HEK293 (cell line): ENCODE measurements at regions not wholly inside any gene's neighbourhood (a gene's known extent, or its start where the extent isn't known, plus 50 kb on each side); places are given as distances from the start of the nearest gene placed in this dataset.

Experiments
- CTCF ChIA-PET: fragments of 350-600 bp; formaldehyde crosslinking; extraction: SDS; loops from one replicate; lab custom pipeline; 2021; ENCODE audit warnings: antibody characterized with exemption; lab: Yijun Ruan, JAX
- POLR2A ChIA-PET: fragments of 300-600 bp; formaldehyde crosslinking; extraction: SDS; loops from one replicate; lab custom pipeline; 2020; ENCODE audit warnings: antibody characterized with exemption, inconsistent platforms; lab: Yijun Ruan, JAX
- H3K27ac ChIP-seq: fragments of 200-500 bp; sonication (Bioruptor generic); 2 replicates; pipeline ENCODE4 v1.5.1; 2014; ENCODE audit warnings: low read depth, low read length, control low read depth, inconsistent platforms; ENCODE audit errors: extremely low read depth
- H3K36me3 ChIP-seq, 2 experiments: fragments of 200-500 bp in 1 of 2; sonication (Bioruptor generic) in 1 of 2; 1 replicate in 1 of 2; 2 replicates in 1 of 2; pipeline ENCODE4 v1.5.1; 2014 to 2017; ENCODE audit warnings: inconsistent platforms in 2 of 2, low read length in 2 of 2; ENCODE audit not compliant: control insufficient read depth in 2 of 2, insufficient read depth in 1 of 2
- H3K4me1 ChIP-seq: fragments of 200-500 bp; sonication (Bioruptor generic); 2 replicates; pipeline ENCODE4 v1.5.1; 2014; ENCODE audit warnings: mild to moderate bottlenecking, low read length, inconsistent platforms; ENCODE audit not compliant: control insufficient read depth, insufficient read depth
- H3K4me3 ChIP-seq: 2 replicates; pipeline ENCODE4 v1.5.1; 2011; ENCODE audit warnings: low read depth, mild to moderate bottlenecking, control low read depth, low read length, moderate library complexity
- H3K9me3 ChIP-seq: fragments of 200-500 bp; sonication (Bioruptor generic); 2 replicates; pipeline ENCODE4 v1.5.1; 2014; ENCODE audit warnings: low read depth, low read length, inconsistent platforms; ENCODE audit not compliant: control insufficient read depth, insufficient read depth
- CTCF ChIP-seq: fragments of 450-650 bp; formaldehyde crosslinking; IDR thresholded peaks from 2 replicates; pipeline ENCODE4 v1.5.1; 2016; ENCODE audit warnings: missing biosample characterization, missing genetic modification characterization
- GLIS1 ChIP-seq: fragments of 450-650 bp; formaldehyde crosslinking; IDR thresholded peaks from 2 replicates; pipeline ENCODE4 v1.5.1; 2016; ENCODE audit warnings: missing biosample characterization, missing genetic modification characterization
- OSR2 ChIP-seq: fragments of 450-650 bp; formaldehyde crosslinking; IDR thresholded peaks from 2 replicates; pipeline ENCODE4 v1.5.1; 2016; ENCODE audit warnings: missing biosample characterization, missing genetic modification characterization
- SP7 ChIP-seq: fragments of 450-650 bp; formaldehyde crosslinking; IDR thresholded peaks from 2 replicates; pipeline ENCODE4 v1.5.1; 2016; ENCODE audit warnings: missing biosample characterization, missing genetic modification characterization
- ZBTB44 ChIP-seq: fragments of 450-650 bp; IDR thresholded peaks from 2 replicates; pipeline ENCODE4 v1.5.1; 2018; ENCODE audit warnings: missing biosample characterization, mild to moderate bottlenecking, missing genetic modification characterization
- ZNF138 ChIP-seq: fragments of 450-650 bp; formaldehyde crosslinking; IDR thresholded peaks from 2 replicates; pipeline ENCODE4 v1.5.1; 2016; ENCODE audit warnings: missing biosample characterization, missing genetic modification characterization, borderline replicate concordance
- ZNF174 ChIP-seq: fragments of 450-650 bp; formaldehyde crosslinking; IDR thresholded peaks from 2 replicates; pipeline ENCODE4 v1.5.0; 2017; ENCODE audit warnings: missing biosample characterization, mild to moderate bottlenecking, missing genetic modification characterization
- ZNF580 ChIP-seq: fragments of 450-650 bp; formaldehyde crosslinking; IDR thresholded peaks from 2 replicates; pipeline ENCODE4 v1.5.1; 2016; ENCODE audit warnings: missing biosample characterization, missing genetic modification characterization
- ZNF600 ChIP-seq: fragments of 450-650 bp; formaldehyde crosslinking; IDR thresholded peaks from 2 replicates; pipeline ENCODE4 v1.5.1; 2016; ENCODE audit warnings: missing biosample characterization, missing genetic modification characterization
- ZNF626 ChIP-seq: fragments of 450-650 bp; sonication (Bioruptor Pico); formaldehyde crosslinking; IDR thresholded peaks from 2 replicates; pipeline ENCODE4 v1.5.1; 2018; ENCODE audit warnings: missing biosample characterization, missing genetic modification characterization, inconsistent platforms
- ZNF639 ChIP-seq: fragments of 450-650 bp; formaldehyde crosslinking; IDR thresholded peaks from 2 replicates; pipeline ENCODE4 v1.5.1; 2016; ENCODE audit warnings: missing biosample characterization, missing genetic modification characterization
- ZNF701 ChIP-seq: fragments of 450-650 bp; formaldehyde crosslinking; IDR thresholded peaks from 2 replicates; pipeline ENCODE4 v1.5.1; 2016; ENCODE audit warnings: missing biosample characterization, missing genetic modification characterization
- ZNF747 ChIP-seq: fragments of 450-650 bp; formaldehyde crosslinking; IDR thresholded peaks from 2 replicates; pipeline ENCODE4 v1.5.1; 2016; ENCODE audit warnings: missing biosample characterization, missing genetic modification characterization
- TF ChIP-seq, protein P1 (sequence below): fragments of 450-650 bp; formaldehyde crosslinking; conservative IDR thresholded peaks from 2 replicates; pipeline ENCODE4 v1.5.1; 2016; ENCODE audit warnings: low read depth, missing biosample characterization, missing genetic modification characterization
- TF ChIP-seq, protein P2 (sequence below): fragments of 450-650 bp; IDR thresholded peaks from 2 replicates; pipeline ENCODE4 v1.5.1; 2018; ENCODE audit warnings: missing biosample characterization, missing genetic modification characterization
- TF ChIP-seq, protein P3 (sequence below): IDR thresholded peaks from 2 replicates; pipeline ENCODE4 v1.6.1; 2011; ENCODE audit warnings: mild to moderate bottlenecking, low read depth, low read length, borderline replicate concordance
- TF ChIP-seq, protein P4 (sequence below): fragments of 450-650 bp; formaldehyde crosslinking; IDR thresholded peaks from 2 replicates; pipeline ENCODE4 v1.5.1; 2016; ENCODE audit warnings: missing biosample characterization, missing genetic modification characterization

- TF ChIP-seq CTCF (tag by site-specific recombination) = no peak
- TF ChIP-seq ZNF626 (tag by site-specific recombination) = no peak
- TF ChIP-seq ZNF639 (tag by site-specific recombination) = no peak
- TF ChIP-seq ZNF747 (tag by site-specific recombination) = no peak
Measured at GRCh38 chr4:24405926-24406325, 178.4 kb downstream of the DHX15 start (continued).

DNA sequence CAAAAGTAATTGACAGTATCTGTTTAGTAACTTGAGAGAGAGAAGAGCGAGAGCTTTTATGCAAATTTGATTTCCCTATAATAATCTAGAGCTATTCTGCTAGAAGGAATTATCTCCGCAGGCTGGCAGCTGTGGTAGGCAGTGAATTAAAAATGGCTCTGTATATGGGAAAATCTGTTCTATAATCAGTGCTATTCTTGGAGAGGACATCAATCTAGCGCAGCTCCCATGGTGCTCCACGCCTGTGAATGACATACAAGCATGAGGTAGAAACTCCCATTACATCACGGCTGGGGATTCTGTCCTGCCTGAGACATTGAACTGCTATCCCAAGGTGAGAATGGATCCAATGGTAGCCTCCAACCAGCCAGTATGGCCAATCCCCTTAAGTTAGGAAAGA is 179.0 kb downstream of the DHX15 start:
- no peaks in the 10 kb centered on the region for H3K36me3 ChIP-seq
- no peak overlapping the region for H3K4me3 ChIP-seq
- H3K27ac ChIP-seq = no peak overlapping the region
- no peaks in the 10 kb centered on the region for H3K4me1 ChIP-seq
- CTCF ChIA-PET = interaction anchor here (0.6 kb wide), 1 partner anchor 1936 kb away, joined by 3 read pairs; no protein-coding TSS in a partner anchor
- no peaks in the 10 kb centered on the region for H3K9me3 ChIP-seq
- TF ChIP-seq SP7 = no peak
- no peak for TF ChIP-seq ZNF580 (tag by site-specific recombination)
- TF ChIP-seq, protein P1, sequence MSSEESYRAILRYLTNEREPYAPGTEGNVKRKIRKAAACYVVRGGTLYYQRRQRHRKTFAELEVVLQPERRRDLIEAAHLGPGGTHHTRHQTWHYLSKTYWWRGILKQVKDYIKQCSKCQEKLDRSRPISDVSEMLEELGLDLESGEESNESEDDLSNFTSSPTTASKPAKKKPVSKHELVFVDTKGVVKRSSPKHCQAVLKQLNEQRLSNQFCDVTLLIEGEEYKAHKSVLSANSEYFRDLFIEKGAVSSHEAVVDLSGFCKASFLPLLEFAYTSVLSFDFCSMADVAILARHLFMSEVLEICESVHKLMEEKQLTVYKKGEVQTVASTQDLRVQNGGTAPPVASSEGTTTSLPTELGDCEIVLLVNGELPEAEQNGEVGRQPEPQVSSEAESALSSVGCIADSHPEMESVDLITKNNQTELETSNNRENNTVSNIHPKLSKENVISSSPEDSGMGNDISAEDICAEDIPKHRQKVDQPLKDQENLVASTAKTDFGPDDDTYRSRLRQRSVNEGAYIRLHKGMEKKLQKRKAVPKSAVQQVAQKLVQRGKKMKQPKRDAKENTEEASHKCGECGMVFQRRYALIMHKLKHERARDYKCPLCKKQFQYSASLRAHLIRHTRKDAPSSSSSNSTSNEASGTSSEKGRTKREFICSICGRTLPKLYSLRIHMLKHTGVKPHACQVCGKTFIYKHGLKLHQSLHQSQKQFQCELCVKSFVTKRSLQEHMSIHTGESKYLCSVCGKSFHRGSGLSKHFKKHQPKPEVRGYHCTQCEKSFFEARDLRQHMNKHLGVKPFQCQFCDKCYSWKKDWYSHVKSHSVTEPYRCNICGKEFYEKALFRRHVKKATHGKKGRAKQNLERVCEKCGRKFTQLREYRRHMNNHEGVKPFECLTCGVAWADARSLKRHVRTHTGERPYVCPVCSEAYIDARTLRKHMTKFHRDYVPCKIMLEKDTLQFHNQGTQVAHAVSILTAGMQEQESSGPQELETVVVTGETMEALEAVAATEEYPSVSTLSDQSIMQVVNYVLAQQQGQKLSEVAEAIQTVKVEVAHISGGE (tag by site-specific recombination) = no peak
- no peak for TF ChIP-seq OSR2 (tag by site-specific recombination)
- TF ChIP-seq, protein P2, sequence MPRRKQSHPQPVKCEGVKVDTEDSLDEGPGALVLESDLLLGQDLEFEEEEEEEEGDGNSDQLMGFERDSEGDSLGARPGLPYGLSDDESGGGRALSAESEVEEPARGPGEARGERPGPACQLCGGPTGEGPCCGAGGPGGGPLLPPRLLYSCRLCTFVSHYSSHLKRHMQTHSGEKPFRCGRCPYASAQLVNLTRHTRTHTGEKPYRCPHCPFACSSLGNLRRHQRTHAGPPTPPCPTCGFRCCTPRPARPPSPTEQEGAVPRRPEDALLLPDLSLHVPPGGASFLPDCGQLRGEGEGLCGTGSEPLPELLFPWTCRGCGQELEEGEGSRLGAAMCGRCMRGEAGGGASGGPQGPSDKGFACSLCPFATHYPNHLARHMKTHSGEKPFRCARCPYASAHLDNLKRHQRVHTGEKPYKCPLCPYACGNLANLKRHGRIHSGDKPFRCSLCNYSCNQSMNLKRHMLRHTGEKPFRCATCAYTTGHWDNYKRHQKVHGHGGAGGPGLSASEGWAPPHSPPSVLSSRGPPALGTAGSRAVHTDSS (tag by site-specific recombination) = no peak
- no peak for TF ChIP-seq ZNF138 (tag by site-specific recombination)
- TF ChIP-seq, protein P3, sequence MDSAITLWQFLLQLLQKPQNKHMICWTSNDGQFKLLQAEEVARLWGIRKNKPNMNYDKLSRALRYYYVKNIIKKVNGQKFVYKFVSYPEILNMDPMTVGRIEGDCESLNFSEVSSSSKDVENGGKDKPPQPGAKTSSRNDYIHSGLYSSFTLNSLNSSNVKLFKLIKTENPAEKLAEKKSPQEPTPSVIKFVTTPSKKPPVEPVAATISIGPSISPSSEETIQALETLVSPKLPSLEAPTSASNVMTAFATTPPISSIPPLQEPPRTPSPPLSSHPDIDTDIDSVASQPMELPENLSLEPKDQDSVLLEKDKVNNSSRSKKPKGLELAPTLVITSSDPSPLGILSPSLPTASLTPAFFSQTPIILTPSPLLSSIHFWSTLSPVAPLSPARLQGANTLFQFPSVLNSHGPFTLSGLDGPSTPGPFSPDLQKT = no peak
- TF ChIP-seq ZNF174 (tag by site-specific recombination) = no peak
- POLR2A ChIA-PET = no interaction called here

DNA sequence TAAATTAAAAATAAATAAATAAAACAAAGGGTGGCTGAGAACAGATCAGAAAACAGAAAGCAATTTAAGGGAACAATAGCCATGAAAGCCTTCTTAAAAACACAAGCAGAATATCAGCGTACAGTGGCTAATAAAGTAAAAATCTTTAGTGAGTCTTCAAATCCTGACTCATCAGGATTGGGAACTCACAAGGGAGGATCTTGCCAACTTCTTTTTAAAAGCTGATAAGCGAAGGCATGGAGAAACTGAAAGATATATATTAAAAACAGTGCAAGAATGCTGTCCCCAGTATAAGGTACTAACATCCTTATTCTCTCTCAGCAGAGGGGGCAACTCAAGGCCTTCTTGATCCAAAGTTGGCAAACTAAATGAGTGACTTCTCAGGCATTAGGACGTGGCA is 180.1 kb downstream of the DHX15 start:
- no peak overlapping the region for H3K4me3 ChIP-seq
- ChIA-PET POLR2A (no interaction called here), CTCF (no interaction called here)
- no peaks in the 10 kb centered on the region for H3K4me1 ChIP-seq
- H3K36me3 ChIP-seq = no peaks in the 10 kb centered on the region
- no peak overlapping the region for H3K27ac ChIP-seq
- no peaks in the 10 kb centered on the region for H3K9me3 ChIP-seq
- TF ChIP-seq GLIS1 (tag by site-specific recombination) (no peak), ZNF600 (tag by site-specific recombination) (no peak), ZBTB44 (tag by site-specific recombination) (no peak), ZNF701 (no peak)
- TF ChIP-seq, protein P4, sequence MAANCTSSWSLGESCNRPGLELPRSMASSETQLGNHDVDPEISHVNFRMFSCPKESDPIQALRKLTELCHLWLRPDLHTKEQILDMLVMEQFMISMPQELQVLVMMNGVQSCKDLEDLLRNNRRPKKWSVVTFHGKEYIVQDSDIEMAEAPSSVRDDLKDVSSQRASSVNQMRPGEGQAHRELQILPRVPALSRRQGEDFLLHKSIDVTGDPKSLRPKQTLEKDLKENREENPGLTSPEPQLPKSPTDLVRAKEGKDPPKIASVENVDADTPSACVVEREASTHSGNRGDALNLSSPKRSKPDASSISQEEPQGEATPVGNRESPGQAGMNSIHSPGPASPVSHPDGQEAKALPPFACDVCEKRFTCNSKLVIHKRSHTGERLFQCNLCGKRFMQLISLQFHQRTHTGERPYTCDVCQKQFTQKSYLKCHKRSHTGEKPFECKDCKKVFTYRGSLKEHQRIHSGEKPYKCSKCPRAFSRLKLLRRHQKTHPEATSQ (tag by site-specific recombination) = no peak
- TF ChIP-seq, protein P2 (tag by site-specific recombination) = no peak
